GM19328 (cell line): ENCODE measurements at regions not wholly inside any gene's neighbourhood (a gene's known extent, or its start where the extent isn't known, plus 50 kb on each side); places are given as distances from the start of the nearest gene placed in this dataset.

Experiments used
- ATAC-seq: cut with Tn5 transposase; IDR thresholded peaks from one replicate; pipeline ENCODE4 v1.9.1; 2021; ENCODE audit warnings: mild to moderate bottlenecking, moderate library complexity; ENCODE audit not compliant: unreplicated experiment

- no peak for ATAC-seq
These were observed 79.0 kb upstream of the SYT6 start for GRCh38 chr1:114232691-114233090.

- no peak for ATAC-seq
These were observed 77.6 kb upstream of the SYT6 start for GRCh38 chr1:114231301-114231700.

GRCh38 chr1:114229368-114229767 lies 75.7 kb upstream of the SYT6 start:
- no peak for ATAC-seq

GRCh38 chr1:114227059-114227458 lies 73.4 kb upstream of the SYT6 start:
- ATAC-seq = no peak

- ATAC-seq = no peak
These were observed 70.7 kb upstream of the SYT6 start for GRCh38 chr1:114224196-114224907.

- ATAC-seq = no peak
These were observed 69.3 kb upstream of the SYT6 start for GRCh38 chr1:114222920-114223319.

- ATAC-seq = no peak
These were observed 65.7 kb upstream of the SYT6 start for GRCh38 chr1:114219172-114219868.

- no peak for ATAC-seq
These were observed 64.9 kb upstream of the SYT6 start for GRCh38 chr1:114218361-114219171.

GRCh38 chr1:114216431-114217173 lies 62.9 kb upstream of the SYT6 start:
- ATAC-seq = no peak

GRCh38 chr1:114215436-114215835 lies 61.8 kb upstream of the SYT6 start:
- no peak for ATAC-seq

GRCh38 chr1:114214016-114214415 lies 60.3 kb upstream of the SYT6 start:
- no peak for ATAC-seq

GRCh38 chr1:114209971-114210370 lies 56.3 kb upstream of the SYT6 start:
- ATAC-seq = no peak

- ATAC-seq = no peak
These were observed 55.0 kb upstream of the SYT6 start for GRCh38 chr1:114208714-114209113.

- ATAC-seq = no peak
These were observed 54.4 kb upstream of the SYT6 start for GRCh38 chr1:114208106-114208505.

GRCh38 chr1:114207635-114208034 lies 54.0 kb upstream of the SYT6 start:
- ATAC-seq = no peak

- ATAC-seq = no peak
These were observed 52.7 kb upstream of the SYT6 start for GRCh38 chr1:114206392-114206791.

- ATAC-seq = no peak
These were observed 50.0 kb upstream of the SYT6 start for GRCh38 chr1:114203595-114204128.
